Ovary (tissue), 1 donor: ENCODE measurements at regions not wholly inside any gene's neighbourhood (a gene's known extent, or its start where the extent isn't known, plus 50 kb on each side); places are given as distances from the start of the nearest gene placed in this dataset.

ENCODE experiments used
- EP300 ChIP-seq: sonication (generic); formaldehyde crosslinking; IDR thresholded peaks from one replicate; pipeline ENCODE4 v1.6.1; 2017; ENCODE audit warnings: antibody characterized with exemption
- POLR2A ChIP-seq: fragments of 450-650 bp; IDR thresholded peaks from one replicate; pipeline ENCODE4 v1.6.1; 2017; ENCODE audit warnings: antibody characterized with exemption, mild to moderate bottlenecking, moderate library complexity

DNA sequence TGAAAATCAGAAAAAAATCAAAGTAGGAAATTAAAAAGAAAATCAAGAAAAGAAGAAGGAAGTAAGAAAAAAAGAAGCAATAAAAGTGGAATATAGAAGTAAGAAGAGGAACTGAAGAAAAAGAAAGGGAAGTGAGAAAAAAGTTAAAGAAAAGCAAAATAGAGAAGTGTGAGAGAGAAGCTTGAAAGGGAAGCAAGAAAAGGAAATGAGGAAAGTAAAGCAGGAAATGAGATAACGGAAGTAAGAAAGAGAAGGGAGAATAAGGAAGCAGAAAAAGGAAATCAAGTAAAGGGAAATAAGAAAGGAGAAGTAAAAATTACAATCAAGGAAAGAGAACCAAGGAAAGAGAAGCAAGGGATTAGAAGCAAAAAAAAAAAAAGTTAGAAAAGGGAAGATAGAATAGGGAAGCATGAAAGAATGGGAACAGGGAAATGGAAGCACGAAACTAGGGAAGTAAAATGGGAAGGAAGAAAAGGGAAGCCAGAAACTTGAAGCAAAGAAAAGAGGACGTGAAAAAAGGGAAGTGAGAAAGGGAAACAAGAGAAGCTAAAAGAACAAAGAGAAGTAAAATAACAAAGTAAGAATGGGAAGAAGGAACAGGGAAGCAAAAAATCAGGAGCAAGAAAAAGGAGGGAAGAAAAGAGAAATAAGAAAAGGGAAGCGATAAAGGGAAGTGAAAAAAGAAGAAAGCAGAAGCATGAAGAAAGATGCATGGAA lies 243.3 kb upstream of the NCKAP5 start:
- TF ChIP-seq EP300 (no peak), POLR2A (no peak)
